ENCODE measurements at regions not wholly inside any gene's neighbourhood (a gene's known extent, or its start where the extent isn't known, plus 50 kb on each side); places are given as distances from the start of the nearest gene placed in this dataset.

GRCh38 chr11:45517171-45517770 lies 148.2 kb downstream of the CHST1 start:
- intact Hi-C loops (cut with DNase I), result loop anchor here (10.0 kb wide), 1 partner anchor 722 kb away; no protein-coding TSS in a partner anchor
- Histone ChIP-seq H3K27me3 (no peaks in the 10 kb centered on the region), H3K4me1 (no peaks in the 10 kb centered on the region), H3K9me3 (no peaks in the 10 kb centered on the region), H3K36me3 (no peaks in the 10 kb centered on the region), H3K27ac (no peak overlapping the region), H3K4me3 (no peak overlapping the region)
- TF ChIP-seq POLR2AphosphoS5 (IDR thresholded peaks at IDR 0.05; ENCODE audit: insufficient read depth in 1 of 2, low read depth in 1 of 2) (no peak), POLR2A (IDR thresholded peaks at IDR 0.05) (no peak)
- TF ChIP-seq, protein P1, sequence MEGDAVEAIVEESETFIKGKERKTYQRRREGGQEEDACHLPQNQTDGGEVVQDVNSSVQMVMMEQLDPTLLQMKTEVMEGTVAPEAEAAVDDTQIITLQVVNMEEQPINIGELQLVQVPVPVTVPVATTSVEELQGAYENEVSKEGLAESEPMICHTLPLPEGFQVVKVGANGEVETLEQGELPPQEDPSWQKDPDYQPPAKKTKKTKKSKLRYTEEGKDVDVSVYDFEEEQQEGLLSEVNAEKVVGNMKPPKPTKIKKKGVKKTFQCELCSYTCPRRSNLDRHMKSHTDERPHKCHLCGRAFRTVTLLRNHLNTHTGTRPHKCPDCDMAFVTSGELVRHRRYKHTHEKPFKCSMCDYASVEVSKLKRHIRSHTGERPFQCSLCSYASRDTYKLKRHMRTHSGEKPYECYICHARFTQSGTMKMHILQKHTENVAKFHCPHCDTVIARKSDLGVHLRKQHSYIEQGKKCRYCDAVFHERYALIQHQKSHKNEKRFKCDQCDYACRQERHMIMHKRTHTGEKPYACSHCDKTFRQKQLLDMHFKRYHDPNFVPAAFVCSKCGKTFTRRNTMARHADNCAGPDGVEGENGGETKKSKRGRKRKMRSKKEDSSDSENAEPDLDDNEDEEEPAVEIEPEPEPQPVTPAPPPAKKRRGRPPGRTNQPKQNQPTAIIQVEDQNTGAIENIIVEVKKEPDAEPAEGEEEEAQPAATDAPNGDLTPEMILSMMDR (IDR thresholded peaks at IDR 0.05), result no peak
- no peak for DNase-seq (ENCODE audit: extremely low spot score in 2 of 2)

GRCh38 chr11:45513821-45514340 lies 151.5 kb downstream of the CHST1 start:
- H3K27me3 ChIP-seq, result no peaks in the 10 kb centered on the region
- H3K27ac ChIP-seq, result no peak overlapping the region
- H3K4me1 ChIP-seq, result no peaks in the 10 kb centered on the region
- no peak overlapping the region for H3K4me3 ChIP-seq
- no peak for TF ChIP-seq POLR2A (IDR thresholded peaks at IDR 0.05)
- TF ChIP-seq, protein P1 (IDR thresholded peaks at IDR 0.05), result no peak
- DNase-seq (ENCODE audit: extremely low spot score in 2 of 2), result no peak
- intact Hi-C loops (cut with DNase I), result loop anchor here (10.0 kb wide), 1 partner anchor 719 kb away; no protein-coding TSS in a partner anchor
- no peaks in the 10 kb centered on the region for H3K9me3 ChIP-seq
- H3K36me3 ChIP-seq, result no peaks in the 10 kb centered on the region

GRCh38 chr11:45512471-45513148 lies 152.8 kb downstream of the CHST1 start:
- no peaks in the 10 kb centered on the region for H3K27me3 ChIP-seq
- TF ChIP-seq POLR2A (IDR thresholded peaks at IDR 0.05), result no peak
- no peak for TF ChIP-seq POLR2AphosphoS5 (IDR thresholded peaks at IDR 0.05; ENCODE audit: insufficient read depth in 1 of 2, low read depth in 1 of 2)
- TF ChIP-seq, protein P1 (IDR thresholded peaks at IDR 0.05), result no peak
- H3K27ac ChIP-seq, result no peak overlapping the region
- H3K4me3 ChIP-seq, result no peak overlapping the region
- no peaks in the 10 kb centered on the region for H3K9me3 ChIP-seq
- H3K4me1 ChIP-seq, result no peaks in the 10 kb centered on the region
- no peak for DNase-seq (ENCODE audit: extremely low spot score in 2 of 2)
- H3K36me3 ChIP-seq, result no peaks in the 10 kb centered on the region
- intact Hi-C loops (cut with DNase I), result loop anchor here (10.0 kb wide), 1 partner anchor 718 kb away; no protein-coding TSS in a partner anchor

- H3K4me3 ChIP-seq, result no peak overlapping the region
- intact Hi-C loops (cut with DNase I), result loop anchor here (10.0 kb wide), 1 partner anchor 717 kb away; no protein-coding TSS in a partner anchor
- no peaks in the 10 kb centered on the region for H3K27me3 ChIP-seq
- no peaks in the 10 kb centered on the region for H3K4me1 ChIP-seq
- no peaks in the 10 kb centered on the region for H3K36me3 ChIP-seq
- TF ChIP-seq POLR2A (IDR thresholded peaks at IDR 0.05), result no peak
- no peaks in the 10 kb centered on the region for H3K9me3 ChIP-seq
- no peak for DNase-seq (ENCODE audit: extremely low spot score in 2 of 2)
- no peak overlapping the region for H3K27ac ChIP-seq
Observed at GRCh38 chr11:45511566-45511965, 153.9 kb downstream of the CHST1 start.

DNA sequence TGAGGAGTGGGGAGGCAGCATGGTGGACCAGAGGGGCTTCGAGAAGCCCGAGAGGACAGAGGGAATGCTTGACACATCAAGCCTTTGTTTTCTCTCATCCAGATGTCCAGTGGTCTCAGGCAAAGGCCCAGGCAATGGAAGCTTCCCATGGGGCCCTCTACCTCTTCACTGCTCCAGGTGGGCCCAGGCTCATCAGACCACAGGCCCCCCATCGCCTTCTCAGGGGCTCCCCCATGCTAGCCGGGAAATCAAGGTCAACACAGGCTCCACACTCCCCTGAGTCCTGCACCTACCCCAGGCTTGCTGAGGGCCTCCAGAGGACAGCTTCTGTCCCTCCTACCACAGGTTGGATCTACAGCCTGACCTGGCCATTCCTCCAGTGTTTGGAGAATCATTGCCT lies 157.5 kb downstream of the CHST1 start:
- Histone ChIP-seq H3K4me3 (no peak overlapping the region), H3K27ac (no peak overlapping the region), H3K36me3 (no peaks in the 10 kb centered on the region), H3K27me3 (no peaks in the 10 kb centered on the region), H3K4me1 (no peaks in the 10 kb centered on the region), H3K9me3 (no peaks in the 10 kb centered on the region)
- no peak for DNase-seq (ENCODE audit: extremely low spot score in 2 of 2)
- intact Hi-C loops (cut with DNase I), result no loop called here
- TF ChIP-seq POLR2AphosphoS5 (IDR thresholded peaks at IDR 0.05; ENCODE audit: insufficient read depth in 1 of 2, low read depth in 1 of 2), result no peak
- TF ChIP-seq, protein P1 (IDR thresholded peaks at IDR 0.05), result no peak
- no peak for TF ChIP-seq POLR2A (IDR thresholded peaks at IDR 0.05)

All from vagina (tissue), 2 donors.